COLO668 (cell line): ENCODE measurements at regions not wholly inside any gene's neighbourhood (a gene's known extent, or its start where the extent isn't known, plus 50 kb on each side); places are given as distances from the start of the nearest gene placed in this dataset.
A peak's percentile ranks its signal among the peaks of the same experiment; 100 is the strongest.
"Not testable (repeated sequence)": the region's sequence is repeated elsewhere in the genome, so short reads cannot be mapped to it uniquely, and the experiment has no call there.

Experiments used
- DNase-seq: peaks from one replicate; lab custom pipeline; 2025; ENCODE audit not compliant: unreplicated experiment; lab: John Stamatoyannopoulos, UW

GRCh38 chr7:32227746-32228145 lies 157.5 kb upstream of the PDE1C start:
- no peak for DNase-seq

GRCh38 chr7:32224276-32224675 lies 154.1 kb upstream of the PDE1C start:
- DNase-seq = no peak

GRCh38 chr7:32223721-32224120 lies 153.5 kb upstream of the PDE1C start:
- no peak for DNase-seq

- DNase-seq = no peak
Measured at GRCh38 chr7:32223071-32223650, 153.0 kb upstream of the PDE1C start.

- no peak for DNase-seq
Measured at GRCh38 chr7:32222251-32222900, 152.2 kb upstream of the PDE1C start.

- DNase-seq = no peak
Measured at GRCh38 chr7:32221736-32222135, 151.5 kb upstream of the PDE1C start.

GRCh38 chr7:32221056-32221455 lies 150.8 kb upstream of the PDE1C start:
- no peak for DNase-seq

GRCh38 chr7:32219831-32220230 lies 149.6 kb upstream of the PDE1C start:
- DNase-seq = not testable (repeated sequence)

GRCh38 chr7:32219416-32219815 lies 149.2 kb upstream of the PDE1C start:
- DNase-seq = no peak

- DNase-seq = no peak
Measured at GRCh38 chr7:32218741-32219288, 148.6 kb upstream of the PDE1C start.

- no peak for DNase-seq
Measured at GRCh38 chr7:32218154-32218467, 147.9 kb upstream of the PDE1C start.

- no peak for DNase-seq
Measured at GRCh38 chr7:32217341-32218153, 147.3 kb upstream of the PDE1C start.

GRCh38 chr7:32216759-32217158 lies 146.6 kb upstream of the PDE1C start:
- no peak for DNase-seq

GRCh38 chr7:32215697-32216096 lies 145.5 kb upstream of the PDE1C start:
- no peak for DNase-seq

- no peak for DNase-seq
Measured at GRCh38 chr7:32214913-32215312, 144.7 kb upstream of the PDE1C start.

- no peak for DNase-seq
Measured at GRCh38 chr7:32212321-32212720, 142.1 kb upstream of the PDE1C start.

- DNase-seq = no peak
Measured at GRCh38 chr7:32206987-32207386, 136.8 kb upstream of the PDE1C start.

- no peak for DNase-seq
Measured at GRCh38 chr7:32206488-32206887, 136.3 kb upstream of the PDE1C start.

GRCh38 chr7:32205298-32205824 lies 135.2 kb upstream of the PDE1C start:
- DNase-seq = not testable (repeated sequence)

GRCh38 chr7:32204361-32205018 lies 134.3 kb upstream of the PDE1C start:
- DNase-seq = peak; percentile 31

- DNase-seq = no peak
Measured at GRCh38 chr7:32200646-32201045, 130.4 kb upstream of the PDE1C start.
